ENCODE measurements at regions not wholly inside any gene's neighbourhood (a gene's known extent, or its start where the extent isn't known, plus 50 kb on each side); places are given as distances from the start of the nearest gene placed in this dataset.

GRCh38 chr13:80975903-80976302, 635.0 kb upstream of the SPRY2 start:
- DNase-seq, result no peak
- intact Hi-C loops (cut with DNase I; ENCODE audit: low total_unique reads), result no loop called here
- no peaks in the 10 kb centered on the region for H3K36me3 ChIP-seq
- no peak overlapping the region for H3K4me3 ChIP-seq
- TF ChIP-seq CTCF (IDR thresholded peaks at IDR 0.05), result no peak
- no peak for TF ChIP-seq POLR2A (IDR thresholded peaks at IDR 0.05)
- H3K27ac ChIP-seq, result no peak overlapping the region
- no peaks in the 10 kb centered on the region for H3K27me3 ChIP-seq
- no peaks in the 10 kb centered on the region for H3K4me1 ChIP-seq
- H3K9me3 ChIP-seq, result no peaks in the 10 kb centered on the region

DNA sequence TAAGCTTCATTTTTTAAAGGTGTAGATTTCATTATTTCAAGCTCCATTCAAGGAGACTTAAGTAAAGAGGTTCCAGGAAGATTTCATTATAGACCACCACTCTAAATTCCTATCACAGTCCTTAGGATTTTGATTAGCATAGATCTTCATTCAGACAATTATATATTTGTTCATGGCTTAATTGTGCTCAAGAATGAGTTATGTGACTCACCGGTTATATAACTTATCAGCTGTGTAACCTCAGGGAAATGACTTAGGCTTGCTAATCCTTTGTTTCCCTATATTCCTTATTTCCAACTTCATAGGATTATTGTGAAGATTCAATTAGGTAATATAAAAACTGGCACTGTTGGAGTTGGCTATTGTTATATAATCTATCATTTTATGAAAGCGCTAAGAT, 632.8 kb upstream of the SPRY2 start:
- Histone ChIP-seq H3K27me3 (no peaks in the 10 kb centered on the region), H3K27ac (no peak overlapping the region)
- TF ChIP-seq CTCF (IDR thresholded peaks at IDR 0.05) (no peak), POLR2A (IDR thresholded peaks at IDR 0.05) (no peak)

GRCh38 chr13:80972857-80973478, 632.0 kb upstream of the SPRY2 start:
- no peaks in the 10 kb centered on the region for H3K9me3 ChIP-seq
- H3K27ac ChIP-seq, result no peak overlapping the region
- H3K27me3 ChIP-seq, result no peaks in the 10 kb centered on the region
- intact Hi-C loops (cut with DNase I; ENCODE audit: low total_unique reads), result no loop called here
- DNase-seq, result no peak
- no peaks in the 10 kb centered on the region for H3K36me3 ChIP-seq
- no peak overlapping the region for H3K4me3 ChIP-seq
- no peaks in the 10 kb centered on the region for H3K4me1 ChIP-seq
- TF ChIP-seq CTCF (IDR thresholded peaks at IDR 0.05) (no peak), POLR2A (IDR thresholded peaks at IDR 0.05) (no peak)

More for the DNA sequence above, 632.8 kb upstream of the SPRY2 start:
- no peaks in the 10 kb centered on the region for H3K4me1 ChIP-seq
- intact Hi-C loops (cut with DNase I; ENCODE audit: low total_unique reads), result no loop called here
- DNase-seq, result no peak
- no peak overlapping the region for H3K4me3 ChIP-seq
- no peaks in the 10 kb centered on the region for H3K9me3 ChIP-seq
- H3K36me3 ChIP-seq, result no peaks in the 10 kb centered on the region

DNA sequence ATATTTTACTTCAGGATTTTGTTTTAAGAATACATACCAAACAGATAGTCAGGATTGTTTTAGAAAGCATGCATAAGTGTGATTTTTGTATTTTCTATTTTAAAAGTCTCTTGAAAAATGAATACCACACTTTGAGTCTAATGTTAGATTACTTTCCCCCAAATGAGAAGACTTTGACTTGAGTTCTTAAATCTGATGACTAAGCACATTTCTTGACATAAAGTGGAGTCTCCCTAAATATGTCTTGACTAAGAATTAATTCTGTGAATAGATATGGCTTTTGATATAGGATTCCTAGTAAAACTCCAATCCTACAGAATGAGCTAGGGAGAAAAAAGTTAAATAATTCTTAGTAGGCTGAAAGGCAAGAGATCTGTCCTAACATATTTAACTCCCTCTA, 624.2 kb upstream of the SPRY2 start:
- intact Hi-C loops (cut with DNase I; ENCODE audit: low total_unique reads), result no loop called here
- TF ChIP-seq POLR2A (IDR thresholded peaks at IDR 0.05) (no peak), CTCF (IDR thresholded peaks at IDR 0.05) (no peak)
- Histone ChIP-seq H3K4me3 (no peak overlapping the region), H3K36me3 (no peaks in the 10 kb centered on the region), H3K27ac (no peak overlapping the region), H3K27me3 (no peaks in the 10 kb centered on the region), H3K9me3 (no peaks in the 10 kb centered on the region), H3K4me1 (no peaks in the 10 kb centered on the region)
- DNase-seq, result no peak

GRCh38 chr13:80962855-80963254, 621.9 kb upstream of the SPRY2 start:
- Histone ChIP-seq H3K9me3 (no peaks in the 10 kb centered on the region), H3K27ac (no peak overlapping the region), H3K27me3 (no peaks in the 10 kb centered on the region), H3K36me3 (no peaks in the 10 kb centered on the region), H3K4me1 (no peaks in the 10 kb centered on the region), H3K4me3 (no peak overlapping the region)
- DNase-seq, result no peak
- no peak for TF ChIP-seq POLR2A (IDR thresholded peaks at IDR 0.05)
- TF ChIP-seq CTCF (IDR thresholded peaks at IDR 0.05), result no peak
- intact Hi-C loops (cut with DNase I; ENCODE audit: low total_unique reads), result no loop called here
